Putamen (tissue), 1 donor: ENCODE measurements at regions not wholly inside any gene's neighbourhood (a gene's known extent, or its start where the extent isn't known, plus 50 kb on each side); places are given as distances from the start of the nearest gene placed in this dataset.
"Not testable (repeated sequence)": the region's sequence is repeated elsewhere in the genome, so short reads cannot be mapped to it uniquely, and the experiment has no call there.

ENCODE experiments used
- DNase-seq: peaks from one replicate; pipeline ENCODE4 v3.0.0-alpha.2; 2016; ENCODE audit warnings: low spot score

GRCh38 chr6:97347111-97347510 lies 64.1 kb upstream of the MMS22L start:
- no peak for DNase-seq

DNA sequence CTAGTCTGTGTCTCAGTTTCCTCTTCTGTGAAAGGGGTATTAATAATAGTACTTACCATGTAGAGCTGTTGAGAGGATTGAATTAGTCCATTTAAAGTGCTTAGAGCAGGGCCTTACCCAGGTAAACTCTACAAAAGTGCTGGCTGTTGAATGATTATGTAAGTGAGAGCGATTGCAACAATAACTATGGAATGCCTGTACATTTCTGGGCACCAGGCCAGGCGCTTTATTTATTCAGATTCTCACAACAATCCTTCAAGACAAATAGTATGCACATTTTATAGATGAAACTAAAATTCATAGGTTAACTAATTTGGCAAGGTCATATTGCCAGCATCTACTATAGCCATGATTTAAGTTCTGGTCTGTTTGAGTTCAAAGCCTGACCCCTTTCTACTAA lies 78.3 kb upstream of the MMS22L start:
- no peak for DNase-seq

- DNase-seq: no peak
Measured at GRCh38 chr6:97364327-97364726, 81.3 kb upstream of the MMS22L start.

DNA sequence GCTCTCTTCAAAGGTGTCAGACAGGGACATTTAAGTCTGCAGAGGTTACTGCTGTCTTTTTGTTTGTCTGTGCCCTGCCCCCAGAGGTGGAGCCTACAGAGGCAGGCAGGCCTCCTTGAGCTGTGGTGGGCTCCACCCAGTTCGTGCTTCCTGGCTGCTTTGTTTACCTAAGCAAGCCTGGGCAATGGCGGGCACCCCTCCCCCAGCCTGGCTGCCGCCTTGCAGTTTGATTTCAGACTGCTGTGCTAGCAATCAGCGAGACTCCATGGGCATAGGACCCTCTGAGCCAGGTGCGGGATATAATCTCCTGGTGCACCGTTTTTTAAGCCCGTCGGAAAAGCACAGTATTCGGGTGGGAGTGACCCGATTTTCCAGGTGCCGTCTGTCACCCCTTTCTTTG lies 99.1 kb upstream of the MMS22L start:
- DNase-seq: not testable (repeated sequence)

DNA sequence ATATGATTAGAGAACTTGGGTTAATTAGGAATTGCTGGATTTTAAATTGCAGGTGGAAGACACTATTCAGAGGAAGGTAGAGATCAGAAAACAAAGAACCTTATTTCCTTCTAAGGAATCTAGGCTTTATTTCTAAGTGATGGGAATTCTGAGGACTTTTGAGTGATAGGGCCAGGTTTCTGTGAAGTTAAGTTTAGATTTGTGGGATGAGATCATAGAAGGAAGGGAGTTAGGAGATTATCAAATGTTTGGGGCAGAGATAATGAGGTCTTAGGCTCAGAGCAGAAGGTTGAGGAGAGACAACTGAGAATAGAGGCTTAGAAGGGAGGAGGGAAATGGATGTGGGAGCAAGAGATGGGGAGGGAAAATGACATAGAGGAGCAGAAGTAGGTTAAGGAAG lies 109.7 kb upstream of the MMS22L start:
- DNase-seq: no peak

DNA sequence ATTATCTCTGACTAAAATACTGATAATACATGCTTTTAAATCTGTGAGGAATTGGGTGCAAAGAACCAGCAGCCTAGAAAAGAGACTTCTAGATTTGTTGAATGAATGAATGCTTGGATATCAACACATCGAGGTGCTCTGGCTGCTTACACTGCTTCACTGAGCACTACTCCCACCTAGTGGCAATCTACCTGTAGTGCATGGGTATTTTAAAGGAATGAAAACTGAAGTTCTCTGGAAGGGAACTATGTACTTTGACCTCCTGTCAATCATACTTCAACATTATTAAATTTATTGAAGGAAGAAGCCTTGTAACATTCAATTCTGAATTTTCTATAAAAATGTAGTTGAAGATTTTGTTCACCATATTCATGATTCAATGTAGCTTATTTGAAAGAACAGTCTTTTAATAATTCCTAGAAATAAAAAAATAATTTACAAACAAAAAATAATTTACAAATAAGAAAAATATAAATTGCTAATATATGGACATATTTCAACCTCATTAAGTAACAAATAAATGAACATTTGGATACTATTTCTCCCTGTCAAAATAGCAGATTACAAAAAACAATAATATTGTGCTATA lies 111.2 kb upstream of the MMS22L start:
- peak; percentile 67 for DNase-seq

- DNase-seq: no peak
Measured at GRCh38 chr6:97396880-97397279, 113.9 kb upstream of the MMS22L start.

- no peak for DNase-seq
Measured at GRCh38 chr6:97399208-97399607, 116.2 kb upstream of the MMS22L start.

DNA sequence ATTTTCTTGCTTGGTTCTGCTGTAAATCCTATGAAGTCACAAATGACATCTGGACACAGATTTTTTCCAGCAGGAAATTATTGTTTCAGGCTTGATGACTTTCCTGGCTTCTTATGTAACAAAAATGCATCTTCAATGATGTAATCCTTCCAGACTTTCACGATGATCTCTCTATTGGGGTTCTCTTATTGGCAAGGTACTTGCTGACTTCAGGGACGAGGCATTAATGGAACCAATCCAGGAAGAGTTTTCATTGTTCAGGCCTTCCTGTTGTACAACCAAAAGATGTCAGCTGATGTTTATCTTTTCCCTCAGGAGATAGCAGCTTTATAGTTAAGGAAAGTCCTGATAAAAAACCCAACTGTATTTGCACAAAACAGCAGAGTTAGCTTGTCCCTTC lies 118.5 kb upstream of the MMS22L start:
- no peak for DNase-seq

- no peak for DNase-seq
Measured at GRCh38 chr6:97405818-97406409, 122.9 kb upstream of the MMS22L start.

- DNase-seq: no peak
Measured at GRCh38 chr6:97406633-97407032, 123.6 kb upstream of the MMS22L start.

GRCh38 chr6:97411610-97412009 lies 128.6 kb upstream of the MMS22L start:
- DNase-seq: no peak

DNA sequence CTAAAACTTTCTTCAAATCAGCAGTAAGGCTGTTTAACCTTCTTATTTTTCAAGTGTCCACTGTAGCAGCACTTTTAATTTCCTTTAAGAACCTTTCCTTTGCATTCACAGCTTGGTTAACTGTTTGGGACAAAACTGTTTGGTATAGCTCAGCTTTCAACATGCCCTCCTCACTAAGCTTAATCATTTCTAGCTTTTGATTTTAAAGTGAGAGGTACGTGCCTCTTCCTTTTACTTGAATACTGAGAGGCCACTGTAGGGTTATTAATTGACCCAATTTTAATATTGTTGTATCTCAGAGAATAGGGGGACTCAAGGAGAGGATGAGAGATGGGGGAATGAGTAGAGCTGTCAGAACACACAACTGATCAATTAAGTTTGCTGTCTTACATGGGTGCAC lies 129.5 kb upstream of the MMS22L start:
- DNase-seq: no peak

GRCh38 chr6:97422171-97422570 lies 139.2 kb upstream of the MMS22L start:
- no peak for DNase-seq

GRCh38 chr6:97423190-97423589 lies 140.2 kb upstream of the MMS22L start:
- no peak for DNase-seq

DNA sequence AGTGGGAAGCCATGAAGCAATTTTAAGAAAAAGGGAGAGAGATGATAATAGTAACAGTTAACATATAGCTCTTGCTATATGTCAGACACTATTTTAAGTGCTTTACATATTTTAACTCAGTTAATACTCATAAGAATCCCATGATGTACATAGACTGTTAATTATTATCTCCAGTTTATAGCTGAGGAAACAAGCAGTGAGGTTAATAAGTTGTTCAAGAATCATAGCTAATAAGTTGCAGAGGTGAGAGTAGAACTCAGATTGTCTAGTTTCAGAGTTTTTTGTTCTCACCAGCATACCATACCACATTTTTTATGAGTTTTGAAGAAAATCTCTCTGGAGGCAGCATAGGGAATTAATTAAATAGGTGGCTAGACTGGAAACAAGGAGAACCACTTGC lies 144.6 kb upstream of the MMS22L start:
- no peak for DNase-seq

DNA sequence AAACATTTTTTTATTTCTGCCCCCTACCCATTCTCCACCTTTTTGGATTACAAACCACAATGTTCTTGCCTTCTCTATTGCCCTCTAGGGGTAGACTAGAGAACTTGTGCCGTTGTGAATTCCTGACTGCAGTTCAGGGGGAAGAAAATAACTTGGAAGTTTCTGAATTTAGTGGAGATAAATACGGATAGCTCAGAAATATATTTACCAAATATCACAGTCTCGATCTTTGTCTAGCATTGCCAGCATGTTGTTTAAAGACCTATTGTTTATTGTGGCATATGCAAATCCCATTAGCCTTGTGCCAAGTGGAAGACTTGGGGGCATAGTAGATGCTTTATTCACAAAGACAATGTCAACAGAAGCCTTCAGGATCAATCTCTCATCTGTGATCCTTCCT lies 154.1 kb upstream of the MMS22L start:
- DNase-seq: peak; percentile 90

DNA sequence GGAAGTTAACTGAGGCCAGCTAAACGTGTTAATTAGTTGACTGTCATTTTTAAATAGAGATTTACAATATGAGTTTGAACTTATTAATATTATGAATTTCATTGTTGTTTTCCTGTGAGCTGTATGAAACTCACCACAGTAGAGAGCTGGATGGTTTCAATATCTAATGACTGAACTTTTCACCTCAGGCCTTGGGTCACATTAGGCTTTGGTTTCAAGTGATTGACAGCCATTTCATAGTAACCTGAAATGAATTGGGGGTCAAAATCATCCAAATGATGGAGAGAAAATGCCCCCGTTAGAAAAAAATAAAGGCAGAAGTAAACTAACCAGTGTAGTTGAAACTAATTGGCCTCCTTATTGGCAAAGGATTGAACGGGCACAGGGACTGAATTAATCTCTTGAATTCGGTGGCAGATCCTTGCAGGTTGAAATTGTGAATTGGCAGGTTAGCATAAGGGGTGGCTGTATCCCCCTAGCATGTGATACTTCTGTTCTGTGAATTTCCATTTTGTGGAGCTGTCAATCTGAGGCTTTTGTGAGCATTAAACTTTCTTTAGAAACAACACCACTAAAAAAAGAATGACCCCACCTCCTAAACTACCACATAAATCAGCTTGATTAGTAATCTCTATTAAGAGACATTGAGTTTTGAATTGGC lies 155.1 kb upstream of the MMS22L start:
- peak; percentile 61 for DNase-seq

GRCh38 chr6:97440590-97441176 lies 157.7 kb upstream of the MMS22L start:
- DNase-seq: peak; percentile 93

DNA sequence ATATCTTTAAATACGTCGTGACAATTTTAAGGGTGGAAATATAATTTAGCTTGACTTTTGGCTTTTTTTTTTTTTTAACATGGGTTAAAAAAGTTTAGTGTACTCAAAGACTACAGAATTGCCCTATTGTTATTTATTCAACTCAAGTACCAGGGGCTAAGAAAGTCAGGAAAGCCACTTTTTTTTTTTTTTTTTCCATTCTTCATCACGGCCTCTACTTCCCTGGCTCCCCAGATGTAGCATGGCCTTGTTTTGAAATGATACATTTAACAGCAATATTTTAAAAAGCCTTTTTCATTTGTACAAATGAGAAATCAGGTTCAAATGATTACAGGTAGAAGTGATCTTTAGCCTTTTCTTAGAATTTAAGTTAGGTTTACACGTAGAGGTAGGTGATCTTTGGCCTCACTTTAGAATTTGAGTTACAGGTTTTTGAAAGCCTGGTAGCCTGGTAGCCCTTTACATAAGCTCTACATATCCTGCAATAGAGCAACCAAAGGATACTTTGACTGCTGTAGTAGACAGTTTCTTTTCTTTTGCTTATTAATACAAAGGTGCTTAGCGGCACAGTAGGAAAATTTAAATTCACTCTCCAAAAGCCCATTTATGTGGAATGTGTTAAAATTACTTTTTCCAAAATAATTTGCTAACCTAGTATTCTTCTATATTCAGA lies 160.5 kb upstream of the MMS22L start:
- DNase-seq: no peak

DNA sequence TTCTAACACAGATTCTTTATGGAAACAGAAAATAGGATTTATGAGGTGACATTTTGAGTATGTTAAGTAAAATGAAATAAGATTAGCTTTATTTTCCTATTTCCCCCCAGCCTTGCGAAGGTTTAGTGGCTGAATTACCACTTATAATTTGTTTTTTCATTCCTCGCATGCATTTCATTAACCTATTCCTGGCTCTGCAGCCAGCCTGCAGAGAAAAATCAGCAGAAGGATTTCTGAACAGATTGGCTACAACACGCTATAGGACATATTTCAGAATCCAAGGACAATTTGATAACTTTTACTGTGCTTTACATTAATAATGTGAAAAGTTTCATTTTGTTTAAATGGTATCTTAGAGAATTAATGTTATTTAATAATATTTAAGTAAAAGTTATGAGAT lies 162.4 kb upstream of the MMS22L start:
- DNase-seq: no peak

- no peak for DNase-seq
Measured at GRCh38 chr6:97449444-97449966, 166.5 kb upstream of the MMS22L start.

GRCh38 chr6:97450087-97450486 lies 167.1 kb upstream of the MMS22L start:
- DNase-seq: no peak
